Transverse colon (tissue), 4 donors: ENCODE measurements at regions not wholly inside any gene's neighbourhood (a gene's known extent, or its start where the extent isn't known, plus 50 kb on each side); places are given as distances from the start of the nearest gene placed in this dataset.

Experiments used
- CTCF ChIP-seq, 5 experiments: fragments of 200-600 bp in 3 of 5; fragments of 450-650 bp in 2 of 5; sonication (generic) in 3 of 5; IDR thresholded peaks; 1 replicate in 2 of 5; 2 replicates in 3 of 5; pipeline ENCODE4 v1.5.1; 2016 to 2017; ENCODE audit warnings: antibody characterized with exemption in 5 of 5, inconsistent platforms in 3 of 5, mild to moderate bottlenecking in 2 of 5, moderate library complexity in 1 of 5
- POLR2A ChIP-seq: fragments of 450-650 bp; IDR thresholded peaks from one replicate; pipeline ENCODE4 v1.6.1; 2016; ENCODE audit warnings: antibody characterized with exemption, mild to moderate bottlenecking, moderate library complexity
- POLR2AphosphoS5 ChIP-seq, 3 donors: sonication (generic); formaldehyde crosslinking; IDR thresholded peaks; one replicate each; pipeline ENCODE4 v1.6.1; 2016; ENCODE audit warnings: antibody characterized with exemption in 3 of 3

- TF ChIP-seq POLR2A = no peak
- TF ChIP-seq CTCF (IDR thresholded peaks at IDR 0.05) = no peak
- no peak for TF ChIP-seq POLR2AphosphoS5 (IDR thresholded peaks at IDR 0.05)
These were observed 411.6 kb upstream of the NEGR1 start for GRCh38 chr1:72693899-72694298.
